Colonic mucosa (tissue), 4 donors: ENCODE measurements at regions not wholly inside any gene's neighbourhood (a gene's known extent, or its start where the extent isn't known, plus 50 kb on each side); places are given as distances from the start of the nearest gene placed in this dataset.

Experiments used
- DNase-seq: peaks from one replicate; pipeline ENCODE4 v3.0.0-alpha.2; 2020
- H3K27ac ChIP-seq: fragments of 200-600 bp; one replicate; pipeline ENCODE4 v1.8.0; 2021
- H3K27me3 ChIP-seq: fragments of 200-600 bp; one replicate; pipeline ENCODE4 v1.8.0; 2021
- H3K36me3 ChIP-seq: fragments of 200-600 bp; one replicate; pipeline ENCODE4 v1.8.0; 2021
- H3K4me1 ChIP-seq: fragments of 200-600 bp; one replicate; pipeline ENCODE4 v1.8.0; 2021; ENCODE audit warnings: mild to moderate bottlenecking
- H3K4me3 ChIP-seq: fragments of 200-600 bp; one replicate; pipeline ENCODE4 v1.8.0; 2021
- H3K9ac ChIP-seq, 2 donors: one replicate each; pipeline ENCODE4 v1.7.0; 2013; ENCODE audit warnings: control low read depth in 2 of 2, low read depth in 2 of 2, low read length in 2 of 2
- H3K9me3 ChIP-seq: fragments of 200-600 bp; one replicate; pipeline ENCODE4 v1.8.0; 2021
- CTCF ChIP-seq: fragments of 200-600 bp; IDR thresholded peaks from one replicate; pipeline ENCODE4 v1.8.0; 2022; ENCODE audit warnings: antibody characterized with exemption, mild to moderate bottlenecking
- intact Hi-C: fragments of 100-400 bp; cut with DNase I; formaldehyde crosslinking; loops from one replicate; pipeline ENCODE4 v1.14.1; 2022
- donor health status: healthy.
- donor health status: DM: no; HTN: no; CAD: no.
- donor health status: DM: no; HTN: no; CAD: no.

DNA sequence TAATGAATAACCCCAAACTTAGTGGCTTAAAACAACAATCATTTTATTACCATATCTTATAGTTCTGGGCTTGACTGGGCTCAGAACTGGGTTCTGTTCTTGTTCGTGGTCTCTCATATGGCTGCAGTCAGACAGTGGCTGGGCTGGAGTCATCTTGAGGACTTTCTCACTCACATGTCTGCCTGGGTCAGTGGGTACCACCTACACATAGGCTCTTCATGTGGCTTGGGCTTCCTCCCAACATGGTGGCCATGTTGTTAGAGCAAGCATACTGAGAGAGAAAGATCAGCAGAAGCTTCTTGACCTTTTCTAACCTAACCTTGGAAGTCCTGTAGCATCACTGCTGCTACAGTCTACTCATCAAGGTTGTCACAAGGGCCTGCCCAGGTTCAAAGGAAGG is 158.6 kb upstream of the SDK2 start:
- no peak overlapping the region for H3K27ac ChIP-seq
- no peaks in the 10 kb centered on the region for H3K36me3 ChIP-seq
- H3K9ac ChIP-seq, result no peak overlapping the region
- H3K27me3 ChIP-seq, result no peaks in the 10 kb centered on the region
- no peaks in the 10 kb centered on the region for H3K4me1 ChIP-seq
- TF ChIP-seq CTCF, result no peak
- no peak overlapping the region for H3K4me3 ChIP-seq
- H3K9me3 ChIP-seq, result no peaks in the 10 kb centered on the region
- intact Hi-C loops, result no loop called here
- no peak for DNase-seq

DNA sequence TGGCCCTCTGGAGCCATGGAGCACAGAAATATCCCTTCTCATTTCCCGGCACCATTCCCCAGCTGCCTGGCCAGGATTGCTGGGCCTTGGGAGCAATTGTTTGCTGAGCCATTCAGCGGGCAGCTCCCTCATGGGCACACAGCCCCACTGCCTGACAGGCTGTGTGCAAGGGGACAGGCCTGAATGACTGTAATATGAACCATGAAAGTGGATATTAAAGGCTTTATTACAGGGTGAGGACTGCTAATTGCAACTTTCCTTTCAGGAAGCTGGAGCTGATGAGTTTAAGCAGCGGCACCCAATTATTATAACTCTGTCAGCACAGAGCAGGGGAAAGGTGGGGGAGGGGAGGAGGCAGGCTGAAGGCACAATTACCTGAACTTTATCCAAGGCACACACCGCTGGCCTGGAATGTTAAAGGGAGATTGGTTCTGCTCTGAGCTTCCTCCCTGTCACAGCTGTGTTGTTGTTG is 159.8 kb upstream of the SDK2 start:
- Histone ChIP-seq H3K27me3 (no peaks in the 10 kb centered on the region), H3K9ac (no peak overlapping the region), H3K9me3 (no peaks in the 10 kb centered on the region), H3K4me3 (no peak overlapping the region), H3K36me3 (no peaks in the 10 kb centered on the region), H3K4me1 (no peaks in the 10 kb centered on the region), H3K27ac (no peak overlapping the region)
- TF ChIP-seq CTCF, result no peak
- no peak for DNase-seq
- intact Hi-C loops, result no loop called here

DNA sequence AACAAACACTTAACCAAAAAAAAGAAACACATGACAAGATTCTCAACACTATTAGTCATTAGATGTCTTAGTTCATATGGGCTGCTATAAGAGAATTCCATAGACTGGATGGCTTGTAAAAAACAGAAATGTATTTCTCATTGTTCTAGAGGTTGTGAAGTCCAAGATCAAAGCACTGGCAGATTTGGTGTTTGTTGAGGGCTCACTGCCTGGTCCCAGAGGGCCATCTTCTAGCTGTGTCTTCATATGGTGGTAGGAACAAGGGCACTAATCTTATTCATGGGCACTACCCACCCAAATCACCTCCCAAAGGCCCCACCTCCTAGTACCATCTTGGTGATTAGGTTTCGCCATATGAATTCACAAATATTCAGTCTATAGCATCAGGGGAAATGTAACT is 162.5 kb upstream of the SDK2 start:
- H3K4me3 ChIP-seq, result no peak overlapping the region
- no peaks in the 10 kb centered on the region for H3K27me3 ChIP-seq

DNA sequence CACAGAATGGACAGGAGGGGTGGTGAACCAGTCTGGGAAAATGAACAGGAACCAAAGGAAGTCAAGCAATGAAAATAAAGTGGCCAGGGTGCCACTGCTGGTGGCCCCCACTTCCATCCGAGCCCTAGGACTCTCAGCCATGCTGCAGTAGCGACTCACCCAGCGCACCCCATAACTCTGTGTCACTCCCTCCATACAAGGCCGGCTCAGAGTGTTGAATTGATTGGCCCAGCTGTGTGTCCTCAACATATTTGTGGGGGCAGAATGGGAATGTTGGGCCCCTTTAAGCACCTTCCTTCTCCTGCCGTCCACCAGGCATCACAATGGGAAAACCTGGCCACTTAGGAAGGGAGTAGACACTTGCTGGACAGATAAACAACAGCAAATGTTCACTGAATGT is 169.0 kb upstream of the SDK2 start:
- H3K4me3 ChIP-seq, result no peak overlapping the region
- H3K36me3 ChIP-seq, result no peaks in the 10 kb centered on the region
- no peak overlapping the region for H3K27ac ChIP-seq
- H3K9ac ChIP-seq, result no peak overlapping the region
- no peak for TF ChIP-seq CTCF
- H3K27me3 ChIP-seq, result no peaks in the 10 kb centered on the region
- H3K4me1 ChIP-seq, result no peaks in the 10 kb centered on the region
- intact Hi-C loops, result no loop called here
- no peaks in the 10 kb centered on the region for H3K9me3 ChIP-seq
- DNase-seq, result no peak

More for the DNA sequence above, 162.5 kb upstream of the SDK2 start:
- no peak for DNase-seq
- Histone ChIP-seq H3K4me1 (no peaks in the 10 kb centered on the region), H3K36me3 (no peaks in the 10 kb centered on the region), H3K9me3 (no peaks in the 10 kb centered on the region), H3K9ac (no peak overlapping the region), H3K27ac (no peak overlapping the region)
- TF ChIP-seq CTCF, result no peak
- intact Hi-C loops, result no loop called here

- no peaks in the 10 kb centered on the region for H3K36me3 ChIP-seq
- H3K9me3 ChIP-seq, result no peaks in the 10 kb centered on the region
- H3K4me1 ChIP-seq, result no peaks in the 10 kb centered on the region
- intact Hi-C loops, result no loop called here
- DNase-seq, result no peak
- no peak for TF ChIP-seq CTCF
- H3K27ac ChIP-seq, result no peak overlapping the region
- no peak overlapping the region for H3K9ac ChIP-seq
- no peaks in the 10 kb centered on the region for H3K27me3 ChIP-seq
- no peak overlapping the region for H3K4me3 ChIP-seq
These were observed 169.8 kb upstream of the SDK2 start for GRCh38 chr17:73814075-73814474.

GRCh38 chr17:73815474-73815873 is 171.2 kb upstream of the SDK2 start:
- no peaks in the 10 kb centered on the region for H3K9me3 ChIP-seq
- H3K9ac ChIP-seq, result no peak overlapping the region
- no peak for DNase-seq
- no peak overlapping the region for H3K4me3 ChIP-seq
- no peaks in the 10 kb centered on the region for H3K36me3 ChIP-seq
- no peaks in the 10 kb centered on the region for H3K4me1 ChIP-seq
- H3K27me3 ChIP-seq, result no peaks in the 10 kb centered on the region
- no peak overlapping the region for H3K27ac ChIP-seq
- no peak for TF ChIP-seq CTCF
- intact Hi-C loops, result no loop called here
